HG02938 (cell line): ENCODE measurements at regions not wholly inside any gene's neighbourhood (a gene's known extent, or its start where the extent isn't known, plus 50 kb on each side); places are given as distances from the start of the nearest gene placed in this dataset.

Source experiments
- ATAC-seq: cut with Tn5 transposase; IDR thresholded peaks from one replicate; pipeline ENCODE4 v1.9.1; 2021; ENCODE audit warnings: mild to moderate bottlenecking, moderate library complexity; ENCODE audit not compliant: unreplicated experiment

DNA sequence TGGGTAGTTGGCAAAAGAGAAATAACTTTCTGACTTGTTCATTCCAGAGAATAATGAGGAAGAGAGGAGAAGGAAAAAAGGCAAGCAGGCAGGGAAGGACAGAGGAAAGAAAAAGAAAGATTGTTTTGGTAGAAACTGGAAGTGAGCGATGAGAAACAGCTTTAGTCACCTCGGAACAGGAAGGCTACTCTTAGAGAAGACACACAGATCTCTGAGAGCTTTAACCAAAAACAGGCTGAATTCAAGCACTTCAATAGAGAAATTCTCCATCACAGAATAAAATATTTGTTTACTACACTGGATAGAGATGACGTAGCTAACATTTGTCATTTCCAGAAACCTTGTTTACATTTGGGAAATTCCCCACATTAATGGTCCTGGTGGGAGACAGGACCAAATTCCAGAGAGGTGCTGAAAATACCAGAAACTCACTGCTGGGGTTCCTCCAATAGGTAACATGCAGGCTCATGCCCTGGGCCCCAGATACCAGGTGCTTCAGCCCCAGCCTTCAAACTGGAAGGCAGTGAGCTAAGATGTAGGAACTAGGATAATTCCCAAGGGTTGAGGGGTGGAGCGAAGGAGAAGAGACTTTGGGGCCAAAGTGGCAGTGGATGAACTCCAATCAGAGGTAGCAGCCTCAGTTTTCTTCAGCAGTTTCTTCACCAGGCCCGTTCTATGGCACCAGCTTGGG, 227.7 kb upstream of the GRAMD2B start:
- ATAC-seq = no peak

- no peak for ATAC-seq
These were observed 224.7 kb upstream of the GRAMD2B start for GRCh38 chr5:126198531-126198930.

GRCh38 chr5:126199467-126199866, 223.7 kb upstream of the GRAMD2B start:
- ATAC-seq = no peak

GRCh38 chr5:126208691-126209090, 214.5 kb upstream of the GRAMD2B start:
- no peak for ATAC-seq

DNA sequence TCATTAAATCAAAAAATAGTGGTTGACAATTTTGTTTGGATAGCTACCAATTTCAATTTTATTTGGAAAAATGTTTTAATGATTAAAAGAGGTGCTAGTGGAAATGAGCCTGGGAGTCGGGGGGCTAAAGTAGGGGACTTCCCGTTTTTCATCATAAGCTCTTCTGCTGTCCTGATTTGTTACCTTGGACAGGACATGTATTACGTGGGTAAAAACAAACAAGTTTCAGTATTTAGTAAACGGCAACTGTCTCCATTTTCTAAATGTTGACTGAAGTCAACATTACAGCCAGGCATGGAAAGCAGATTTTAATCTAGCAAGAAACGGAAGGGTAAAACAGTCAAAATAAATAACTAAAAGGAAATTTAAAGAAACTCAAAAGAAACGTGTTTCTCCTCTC, 212.3 kb upstream of the GRAMD2B start:
- no peak for ATAC-seq

DNA sequence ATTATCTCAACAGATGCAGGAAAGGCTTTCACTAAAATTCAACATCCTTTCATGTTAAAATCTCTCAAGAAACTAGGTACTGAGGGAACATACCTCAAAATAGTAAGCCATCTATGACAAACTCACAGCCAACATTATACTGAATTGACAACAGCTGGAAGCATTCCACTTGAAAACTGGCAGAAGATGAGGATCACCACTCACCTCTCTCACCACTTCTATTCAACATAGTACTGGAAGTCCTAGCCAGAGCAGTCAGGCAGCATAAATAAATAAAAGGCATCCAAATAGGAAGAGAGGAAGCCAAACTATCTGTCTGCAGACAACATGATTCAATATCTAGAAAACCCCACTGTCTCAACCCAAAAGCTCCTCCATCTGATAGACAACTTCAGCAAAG, 203.6 kb upstream of the GRAMD2B start:
- no peak for ATAC-seq

GRCh38 chr5:126220725-126221124, 202.5 kb upstream of the GRAMD2B start:
- ATAC-seq = no peak

- ATAC-seq = no peak
These were observed 194.3 kb upstream of the GRAMD2B start for GRCh38 chr5:126228934-126229333.

- ATAC-seq = no peak
These were observed 190.0 kb upstream of the GRAMD2B start for GRCh38 chr5:126233256-126233655.

GRCh38 chr5:126234563-126235195, 188.5 kb upstream of the GRAMD2B start:
- ATAC-seq = no peak

DNA sequence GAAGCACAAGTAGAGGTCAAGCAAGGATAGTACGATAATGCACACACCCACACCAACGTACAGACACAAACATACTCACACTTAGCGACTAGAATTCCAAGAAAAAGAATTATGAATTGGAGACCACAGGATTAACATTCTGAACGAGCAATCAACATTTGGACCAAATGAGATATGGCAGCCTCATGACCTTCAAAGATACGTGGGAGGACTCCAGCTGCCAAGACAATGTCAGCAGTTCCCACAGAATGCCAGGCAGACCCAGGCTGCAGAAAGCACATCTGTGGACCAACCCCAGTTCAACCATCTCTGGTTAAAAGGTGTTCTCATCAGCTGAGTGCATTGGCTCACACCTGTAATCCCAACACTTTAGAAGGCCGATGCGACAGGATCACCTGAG, 187.6 kb upstream of the GRAMD2B start:
- no peak for ATAC-seq

GRCh38 chr5:126236994-126237393, 186.2 kb upstream of the GRAMD2B start:
- ATAC-seq = no peak

- ATAC-seq = no peak
These were observed 174.6 kb upstream of the GRAMD2B start for GRCh38 chr5:126248611-126249010.

GRCh38 chr5:126251024-126251423, 172.2 kb upstream of the GRAMD2B start:
- ATAC-seq = no peak

GRCh38 chr5:126253406-126253805, 169.8 kb upstream of the GRAMD2B start:
- no peak for ATAC-seq

- ATAC-seq = no peak
These were observed 159.5 kb upstream of the GRAMD2B start for GRCh38 chr5:126263591-126264184.

- no peak for ATAC-seq
These were observed 157.3 kb upstream of the GRAMD2B start for GRCh38 chr5:126265917-126266316.

DNA sequence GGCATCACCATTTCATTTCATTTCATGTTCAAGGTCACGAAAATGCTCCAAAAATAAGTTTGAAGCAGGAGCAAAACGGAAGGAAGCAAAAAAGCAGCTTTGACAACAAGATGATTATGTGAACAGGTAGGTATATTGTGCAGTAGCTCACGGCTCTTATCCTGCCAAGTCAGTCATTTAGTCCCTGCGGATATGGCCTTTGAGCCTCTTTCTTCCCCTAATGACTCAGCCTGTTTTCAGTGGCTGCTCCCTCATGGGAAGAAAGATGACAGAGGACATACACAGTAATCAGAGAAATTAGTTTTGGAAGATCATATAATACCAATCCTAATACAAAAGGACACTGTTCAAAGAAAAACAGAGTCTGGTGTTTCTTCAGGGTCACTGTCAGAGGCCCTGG, 155.8 kb upstream of the GRAMD2B start:
- no peak for ATAC-seq

- no peak for ATAC-seq
These were observed 154.4 kb upstream of the GRAMD2B start for GRCh38 chr5:126268697-126269315.

GRCh38 chr5:126269511-126269910, 153.7 kb upstream of the GRAMD2B start:
- no peak for ATAC-seq

GRCh38 chr5:126271141-126271540, 152.1 kb upstream of the GRAMD2B start:
- no peak for ATAC-seq
